GM18868 (cell line): ENCODE measurements at regions not wholly inside any gene's neighbourhood (a gene's known extent, or its start where the extent isn't known, plus 50 kb on each side); places are given as distances from the start of the nearest gene placed in this dataset.

Experiments
- ATAC-seq: cut with Tn5 transposase; IDR thresholded peaks from one replicate; pipeline ENCODE4 v1.9.1; 2021; ENCODE audit warnings: mild to moderate bottlenecking, moderate library complexity; ENCODE audit not compliant: unreplicated experiment

- no peak for ATAC-seq
Measured at GRCh38 chr20:40329321-40329720, 359.7 kb downstream of the MAFB start.

DNA sequence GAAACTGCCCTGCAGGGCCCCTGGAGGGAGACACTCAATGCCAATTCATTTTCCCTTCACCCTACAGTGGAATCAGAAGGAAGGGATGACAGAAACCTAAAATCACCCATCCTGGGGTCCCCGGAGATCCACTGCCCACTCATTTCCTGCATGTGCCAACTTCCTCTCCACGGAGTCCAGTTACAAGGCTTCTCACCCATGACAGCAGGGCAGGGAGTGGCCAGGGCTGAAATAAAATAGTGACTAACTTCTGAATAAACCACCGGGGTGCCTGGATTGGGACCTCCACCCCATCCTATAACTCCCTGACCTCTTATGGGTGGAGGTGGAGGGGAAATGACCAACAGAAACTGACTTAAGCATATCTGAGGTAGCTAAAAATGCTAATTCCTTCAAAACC is 362.3 kb downstream of the MAFB start:
- ATAC-seq: no peak

DNA sequence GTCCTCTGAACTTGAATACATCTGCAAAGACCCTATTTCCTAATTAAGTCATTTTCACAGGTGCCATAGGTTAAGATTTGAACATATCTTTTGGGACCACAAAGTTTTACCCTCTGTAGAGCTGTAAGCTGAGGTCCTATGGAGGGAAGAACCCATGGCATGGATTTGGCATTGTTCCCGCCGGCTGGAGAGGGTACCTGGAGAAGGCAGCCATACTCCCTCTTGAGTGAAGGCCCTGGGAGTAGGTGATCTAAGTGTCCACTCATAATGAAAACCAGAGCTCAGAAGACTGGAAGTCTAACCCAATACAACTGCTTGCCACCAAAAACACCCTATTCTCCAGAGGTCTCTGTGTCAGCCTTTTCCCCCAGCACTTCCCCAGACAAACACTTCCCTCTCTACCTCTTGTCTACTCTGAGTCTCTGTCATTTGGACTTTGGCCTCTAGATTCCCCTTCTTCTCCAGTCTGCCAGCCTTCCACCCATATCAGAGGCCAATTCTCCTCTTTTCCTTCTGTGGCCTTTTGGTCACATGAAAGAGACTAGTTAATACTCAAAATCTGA is 363.9 kb downstream of the MAFB start:
- no peak for ATAC-seq

- ATAC-seq: no peak
Measured at GRCh38 chr20:40323361-40323794, 365.7 kb downstream of the MAFB start.

DNA sequence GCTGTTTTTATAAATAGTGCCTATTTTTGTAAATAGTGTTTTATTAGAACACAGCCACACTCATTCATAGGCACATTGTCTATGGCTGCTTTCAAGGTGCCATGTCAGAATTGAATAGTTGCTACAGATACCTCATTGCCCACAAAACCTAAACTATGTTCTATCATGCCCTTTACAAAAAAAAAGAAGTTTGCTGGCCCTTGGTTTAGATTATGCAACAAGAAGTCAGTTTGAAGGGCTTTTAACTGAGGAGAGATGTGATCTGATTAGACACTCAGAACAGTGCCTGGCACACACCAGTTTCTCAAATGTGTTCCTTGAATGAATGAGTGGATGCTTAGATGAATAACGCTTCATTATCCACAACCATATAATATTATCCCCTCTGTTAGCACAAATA is 366.1 kb downstream of the MAFB start:
- ATAC-seq: no peak

GRCh38 chr20:40320517-40321011 is 368.5 kb downstream of the MAFB start:
- no peak for ATAC-seq

DNA sequence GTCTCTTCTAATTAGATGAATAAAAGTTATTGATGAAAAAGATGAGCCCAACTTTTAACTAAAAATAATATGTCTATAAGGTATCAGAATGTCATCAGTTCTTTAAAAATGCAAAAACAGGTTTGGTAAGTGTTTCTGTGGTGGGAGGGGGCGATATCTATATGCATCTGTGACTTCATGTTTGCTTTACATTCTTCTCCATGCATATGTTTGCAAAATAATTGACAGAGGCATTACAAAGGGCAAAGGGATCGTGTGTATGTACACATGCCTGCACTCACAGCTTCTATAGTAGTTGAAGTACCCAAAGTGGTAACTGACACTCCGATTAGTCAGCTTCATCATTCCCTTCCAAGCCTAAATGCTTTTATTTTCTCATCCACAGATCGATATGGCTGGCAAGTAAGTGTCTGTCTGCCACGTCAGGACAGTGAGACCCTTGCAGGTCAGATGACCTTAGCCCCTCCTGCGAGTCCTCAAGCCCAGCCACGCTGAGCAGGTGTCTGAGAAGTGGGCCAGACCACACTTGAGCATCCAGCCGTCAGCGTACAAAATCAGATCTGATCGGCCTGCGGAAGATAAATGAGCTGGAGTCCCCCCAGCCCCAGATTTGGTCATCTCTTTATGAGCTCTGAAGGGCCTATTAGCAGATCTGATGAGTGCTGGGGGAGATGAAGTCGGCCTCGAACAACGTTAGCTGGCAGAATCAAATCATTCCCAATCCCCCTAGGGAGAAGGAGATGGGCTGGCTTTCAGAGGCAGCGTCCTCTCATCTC is 369.1 kb downstream of the MAFB start:
- no peak for ATAC-seq

DNA sequence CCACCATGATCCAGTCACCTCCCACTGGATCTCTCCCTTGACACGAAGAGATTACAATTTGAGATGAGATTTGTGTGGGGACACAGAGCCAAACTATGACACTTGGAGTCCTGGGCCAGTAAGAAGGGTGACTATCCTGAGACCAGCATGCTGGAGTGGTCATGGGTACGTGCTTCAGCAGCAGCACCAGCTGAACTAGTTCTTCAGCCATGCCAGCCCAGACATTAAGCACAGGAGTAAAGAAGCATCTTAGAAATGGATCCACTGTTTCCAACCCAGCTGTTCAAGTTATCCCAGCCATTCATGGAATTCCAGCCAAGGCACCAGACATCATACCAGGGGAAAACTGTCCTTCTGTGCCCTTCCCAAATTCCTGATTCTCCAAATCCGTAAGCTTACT is 370.0 kb downstream of the MAFB start:
- ATAC-seq: no peak

- no peak for ATAC-seq
Measured at GRCh38 chr20:40317156-40317790, 371.8 kb downstream of the MAFB start.

DNA sequence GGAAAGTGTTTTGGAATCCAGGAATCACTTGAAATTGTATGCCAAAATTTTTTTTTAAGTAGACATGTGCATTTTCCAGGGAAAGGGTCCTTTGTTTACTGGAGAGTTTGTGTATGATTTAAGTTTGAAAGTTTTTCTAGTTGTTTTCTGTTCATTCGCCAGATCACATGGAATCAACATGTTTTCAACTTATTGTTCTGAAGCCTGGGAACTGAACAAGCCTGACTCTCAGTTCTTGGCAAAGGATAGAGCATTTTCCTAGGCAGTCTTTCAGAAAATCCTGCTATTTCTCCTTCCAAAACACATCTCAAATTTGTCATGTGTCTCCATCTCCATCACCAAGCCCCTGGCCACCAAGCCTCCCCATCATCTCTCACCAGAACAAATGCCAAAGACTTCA is 374.8 kb downstream of the MAFB start:
- ATAC-seq: no peak

GRCh38 chr20:40313730-40314129 is 375.3 kb downstream of the MAFB start:
- ATAC-seq: no peak

DNA sequence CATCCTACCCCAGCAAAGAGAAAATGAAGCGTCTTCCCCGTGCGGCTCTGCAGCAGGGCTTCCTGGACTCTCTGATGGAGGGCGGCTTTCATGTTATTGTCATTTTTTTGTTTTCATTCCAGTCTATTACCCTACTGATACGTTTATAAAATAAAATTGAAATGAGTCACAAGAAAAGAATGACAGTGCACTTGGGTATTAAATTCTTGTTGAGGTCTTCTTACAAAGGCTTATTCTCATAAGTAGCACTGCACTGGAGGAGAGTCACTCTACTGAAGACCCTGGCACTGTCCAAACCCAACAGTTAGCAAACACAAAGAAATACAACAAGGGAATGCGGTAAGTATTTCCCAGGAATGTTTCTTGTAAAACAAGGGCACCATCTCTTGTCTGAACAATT is 379.3 kb downstream of the MAFB start:
- no peak for ATAC-seq

- ATAC-seq: no peak
Measured at GRCh38 chr20:40307997-40308396, 381.0 kb downstream of the MAFB start.

- ATAC-seq: no peak
Measured at GRCh38 chr20:40307268-40307667, 381.8 kb downstream of the MAFB start.

DNA sequence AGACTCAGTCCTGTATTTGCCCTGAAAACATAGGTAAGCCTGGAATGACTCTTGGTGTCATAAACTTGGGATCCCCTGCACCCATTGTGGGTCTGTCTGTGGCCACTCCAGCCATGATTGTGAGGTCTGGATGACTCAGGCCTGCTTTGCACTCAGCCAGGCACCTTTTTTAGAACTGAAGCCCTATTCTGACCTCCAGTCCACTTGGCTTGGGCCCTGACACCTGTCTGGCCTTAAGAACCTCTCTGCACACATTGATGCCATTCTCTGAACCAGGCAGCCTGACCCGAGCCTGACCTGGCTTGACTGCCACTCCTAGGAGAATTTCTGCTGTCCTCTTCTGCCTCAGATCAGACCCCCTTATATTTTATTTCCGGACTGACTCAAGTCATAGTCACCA is 383.7 kb downstream of the MAFB start:
- no peak for ATAC-seq

- ATAC-seq: no peak
Measured at GRCh38 chr20:40304119-40304613, 384.9 kb downstream of the MAFB start.

DNA sequence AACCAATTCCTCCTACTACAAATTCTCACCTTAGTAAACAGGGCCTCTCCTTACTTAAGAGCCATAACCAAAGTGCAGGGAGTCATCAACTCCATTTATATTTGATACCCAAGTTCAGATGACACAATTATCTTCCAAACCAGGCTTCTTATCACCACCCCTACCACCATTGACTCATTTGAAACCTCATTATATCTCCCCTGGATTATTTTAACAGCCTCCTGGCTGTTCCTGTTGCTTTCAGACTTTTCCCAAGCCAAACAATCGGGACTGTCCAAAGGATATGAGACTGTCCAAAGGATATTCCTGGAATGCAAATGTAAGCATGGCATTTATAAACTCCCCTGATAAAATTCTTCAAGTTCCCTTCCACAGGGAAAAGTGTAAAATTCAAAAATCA is 394.3 kb downstream of the MAFB start:
- no peak for ATAC-seq

DNA sequence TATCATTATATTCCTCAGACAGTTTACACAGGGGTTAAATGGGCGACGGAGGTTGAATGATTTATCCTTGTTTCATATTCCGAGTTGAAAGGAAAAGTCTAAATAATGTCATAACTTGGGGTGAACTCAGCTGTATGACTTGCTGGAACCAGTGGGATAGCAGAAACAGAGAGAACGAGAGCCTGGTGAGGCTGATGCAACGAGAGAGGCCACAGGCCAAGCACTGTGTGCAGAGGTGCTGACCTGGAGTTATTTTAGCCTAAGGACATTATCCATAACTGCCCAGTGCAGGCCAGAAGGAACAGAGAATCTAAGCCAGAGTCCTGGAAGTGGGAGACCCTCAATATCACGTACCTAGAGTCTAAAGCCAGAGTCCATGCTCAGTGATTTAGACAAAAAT is 394.9 kb downstream of the MAFB start:
- ATAC-seq: no peak

- ATAC-seq: no peak
Measured at GRCh38 chr20:40293740-40294139, 395.3 kb downstream of the MAFB start.

- no peak for ATAC-seq
Measured at GRCh38 chr20:40291493-40292135, 397.4 kb downstream of the MAFB start.

- ATAC-seq: no peak
Measured at GRCh38 chr20:40287683-40288082, 401.4 kb downstream of the MAFB start.
